GM12864 (cell line): ENCODE measurements at regions not wholly inside any gene's neighbourhood (a gene's known extent, or its start where the extent isn't known, plus 50 kb on each side); places are given as distances from the start of the nearest gene placed in this dataset.

Source experiments
- DNase-seq: peaks from one replicate; pipeline ENCODE4 v3.0.0-alpha.2; 2011; ENCODE audit warnings: low read depth
- H3K4me3 ChIP-seq: 2 replicates; pipeline ENCODE4 v1.5.1; 2011; ENCODE audit warnings: mild to moderate bottlenecking, low read depth, low read length, control low read depth
- CTCF ChIP-seq: IDR thresholded peaks from 2 replicates; pipeline ENCODE4 v1.5.1; 2011; ENCODE audit warnings: low read depth, mild to moderate bottlenecking, moderate library complexity, low read length, control low read depth, inconsistent platforms; ENCODE audit errors: missing control alignments

GRCh38 chr2:8290771-8291352 is 391.0 kb upstream of the ID2 start:
- no peak for DNase-seq
- no peak for TF ChIP-seq CTCF
- no peak overlapping the region for H3K4me3 ChIP-seq

- no peak for DNase-seq
- no peak overlapping the region for H3K4me3 ChIP-seq
These were observed 385.6 kb upstream of the ID2 start for GRCh38 chr2:8296306-8296705.

GRCh38 chr2:8297376-8298231 is 384.3 kb upstream of the ID2 start:
- DNase-seq = no peak
- TF ChIP-seq CTCF = no peak

More at GRCh38 chr2:8296306-8296705, 385.6 kb upstream of the ID2 start:
- no peak for TF ChIP-seq CTCF

GRCh38 chr2:8298783-8299182 is 383.1 kb upstream of the ID2 start:
- DNase-seq = no peak
- TF ChIP-seq CTCF = no peak
- no peak overlapping the region for H3K4me3 ChIP-seq

More at GRCh38 chr2:8297376-8298231, 384.3 kb upstream of the ID2 start:
- no peak overlapping the region for H3K4me3 ChIP-seq

GRCh38 chr2:8300216-8300615 is 381.6 kb upstream of the ID2 start:
- DNase-seq = no peak
- no peak for TF ChIP-seq CTCF

GRCh38 chr2:8300905-8301304 is 381.0 kb upstream of the ID2 start:
- H3K4me3 ChIP-seq = no peak overlapping the region
- no peak for DNase-seq
- TF ChIP-seq CTCF = no peak

More at GRCh38 chr2:8300216-8300615, 381.6 kb upstream of the ID2 start:
- H3K4me3 ChIP-seq = no peak overlapping the region
